PC-9 (cell line): ENCODE measurements at regions not wholly inside any gene's neighbourhood (a gene's known extent, or its start where the extent isn't known, plus 50 kb on each side); places are given as distances from the start of the nearest gene placed in this dataset.

Experiments
- BruUV-seq: library from RNA; stranded (reverse); fragments of 400-500 nt; replicated peaks from 2 replicates; lab custom pipeline; 2021; lab: Mats Ljungman, UMichigan
- CTCF ChIA-PET: fragments of 300-600 bp; sonication (Branson Sonifier 250); formaldehyde crosslinking; loops from one replicate; lab custom pipeline; 2022; ENCODE audit warnings: antibody characterized with exemption; lab: Charles Lee
- POLR2A ChIA-PET: fragments of 300-600 bp; sonication (Branson Sonifier 250); formaldehyde crosslinking; loops from one replicate; lab custom pipeline; 2022; ENCODE audit warnings: antibody characterized with exemption; ENCODE audit not compliant: unreplicated experiment; lab: Charles Lee
- DNase-seq, 2 experiments: peaks; one replicate each; pipeline versions ENCODE4 v3.0.0 to v3.0.0-alpha.2; 2015 to 2022; ENCODE audit warnings: mixed read lengths in 1 of 2
- H2AFZ ChIP-seq: fragments of 200-600 bp; sonication (generic); 2 replicates; pipeline ENCODE4 v1.8.1; 2017; ENCODE audit warnings: antibody characterized with exemption
- H3F3A ChIP-seq: fragments of 200-600 bp; sonication (generic); 2 replicates; pipeline ENCODE4 v1.8.1; 2017; ENCODE audit warnings: antibody characterized with exemption, mild to moderate bottlenecking, low read depth; ENCODE audit not compliant: insufficient read depth
- H3K27ac ChIP-seq: fragments of 200-600 bp; sonication (generic); 2 replicates; pipeline ENCODE4 v1.6.1; 2016; ENCODE audit warnings: mixed run types
- H3K27me3 ChIP-seq: fragments of 200-600 bp; sonication (generic); 2 replicates; pipeline ENCODE4 v1.6.1; 2016; ENCODE audit warnings: low read depth, mixed run types; ENCODE audit not compliant: insufficient read depth
- H3K36me3 ChIP-seq: fragments of 200-600 bp; sonication (generic); 2 replicates; pipeline ENCODE4 v1.6.1; 2016; ENCODE audit warnings: low read depth, mixed run types
- H3K4me1 ChIP-seq: fragments of 200-600 bp; sonication (generic); replicated peaks from 2 replicates; pipeline ENCODE4 v1.6.1; 2016; ENCODE audit warnings: mixed run types; ENCODE audit not compliant: insufficient read depth
- H3K4me2 ChIP-seq: fragments of 200-600 bp; sonication (generic); 2 replicates; pipeline ENCODE4 v1.6.1; 2017; ENCODE audit warnings: mixed run types
- H3K4me3 ChIP-seq: fragments of 200-600 bp; sonication (generic); 2 replicates; pipeline ENCODE4 v1.6.1; 2016; ENCODE audit warnings: mixed run types
- H3K79me2 ChIP-seq: fragments of 200-600 bp; sonication (generic); 2 replicates; pipeline ENCODE4 v1.6.1; 2017; ENCODE audit warnings: low read depth, mixed run types
- H3K9me2 ChIP-seq: fragments of 200-600 bp; sonication (generic); 2 replicates; pipeline ENCODE4 v1.8.1; 2017; ENCODE audit warnings: mild to moderate bottlenecking; ENCODE audit not compliant: insufficient read depth
- H3K9me3 ChIP-seq: fragments of 200-600 bp; sonication (generic); 2 replicates; pipeline ENCODE4 v1.8.1; 2016; ENCODE audit warnings: low read depth; ENCODE audit not compliant: insufficient read depth
- H4K20me1 ChIP-seq: fragments of 200-600 bp; sonication (generic); 2 replicates; pipeline ENCODE4 v1.8.1; 2017; ENCODE audit not compliant: insufficient read depth
- CTCF ChIP-seq: fragments of 200-600 bp; sonication (generic); conservative IDR thresholded peaks from 2 replicates; pipeline ENCODE4 v1.6.1; 2017; ENCODE audit warnings: mixed run types, antibody characterized with exemption, mild to moderate bottlenecking, moderate library complexity
- EZH2 ChIP-seq: fragments of 200-600 bp; sonication (generic); IDR thresholded peaks from 2 replicates; pipeline ENCODE4 v1.8.0; 2017; ENCODE audit warnings: antibody characterized with exemption, low read depth
- intact Hi-C: fragments of 100-400 bp; cut with micrococcal nuclease; formaldehyde crosslinking; loops from one replicate; pipeline ENCODE4 v1.10.0; 2022; ENCODE audit not compliant: unreplicated experiment

GRCh38 chr7:15801041-15801440 lies 114.6 kb upstream of the MEOX2 start:
- POLR2A ChIA-PET = no interaction called here

GRCh38 chr7:15798081-15798480 lies 111.6 kb upstream of the MEOX2 start:
- ChIA-PET POLR2A (interaction anchor here (0.6 kb wide), 1 partner anchor 1026 kb away, joined by 4 read pairs; no protein-coding TSS in a partner anchor), CTCF (no interaction called here)
- H3K4me2 ChIP-seq = no peak overlapping the region
- H2AFZ ChIP-seq = no peak overlapping the region; the same call in 1 of the 2 replicates
- intact Hi-C loops = no loop called here
- H3K4me3 ChIP-seq = no peak overlapping the region
- no peaks in the 10 kb centered on the region for H3K9me3 ChIP-seq
- no peak for DNase-seq
- TF ChIP-seq EZH2 (no peak), CTCF (no peak)
- H3K79me2 ChIP-seq = no peaks in the 10 kb centered on the region
- no TSS peak for BruUV-seq
- H3K36me3 ChIP-seq = no peaks in the 10 kb centered on the region
- no peaks in the 10 kb centered on the region for H4K20me1 ChIP-seq
- no peaks in the 10 kb centered on the region for H3K9me2 ChIP-seq
- H3K4me1 ChIP-seq = no peaks in the 10 kb centered on the region
- H3K27me3 ChIP-seq = no peaks in the 10 kb centered on the region
- no peaks in the 10 kb centered on the region for H3F3A ChIP-seq
- H3K27ac ChIP-seq = no peak overlapping the region

More at GRCh38 chr7:15801041-15801440, 114.6 kb upstream of the MEOX2 start:
- CTCF ChIA-PET = no interaction called here
- no peak overlapping the region for H3K27ac ChIP-seq
- no peaks in the 10 kb centered on the region for H4K20me1 ChIP-seq
- no peaks in the 10 kb centered on the region for H3K27me3 ChIP-seq
- H3K4me1 ChIP-seq = no peaks in the 10 kb centered on the region
- H3K4me3 ChIP-seq = no peak overlapping the region
- H3K9me3 ChIP-seq = no peaks in the 10 kb centered on the region
- DNase-seq = no peak
- no peaks in the 10 kb centered on the region for H3K9me2 ChIP-seq
- H3F3A ChIP-seq = no peaks in the 10 kb centered on the region
- H3K36me3 ChIP-seq = no peaks in the 10 kb centered on the region
- intact Hi-C loops = no loop called here
- BruUV-seq = no TSS peak
- H2AFZ ChIP-seq = no peak overlapping the region
- TF ChIP-seq CTCF (no peak), EZH2 (no peak)
- no peaks in the 10 kb centered on the region for H3K79me2 ChIP-seq
- no peak overlapping the region for H3K4me2 ChIP-seq

- Histone ChIP-seq H3K36me3 (no peaks in the 10 kb centered on the region), H3K4me3 (no peak overlapping the region), H3K4me2 (no peak overlapping the region), H3K9me2 (no peaks in the 10 kb centered on the region), H3K4me1 (no peaks in the 10 kb centered on the region), H4K20me1 (no peaks in the 10 kb centered on the region), H3F3A (no peaks in the 10 kb centered on the region), H2AFZ (no peak overlapping the region), H3K9me3 (no peaks in the 10 kb centered on the region), H3K79me2 (no peaks in the 10 kb centered on the region), H3K27me3 (no peaks in the 10 kb centered on the region), H3K27ac (no peak overlapping the region)
- DNase-seq = no peak
- no TSS peak for BruUV-seq
- intact Hi-C loops = no loop called here
- ChIA-PET POLR2A (no interaction called here), CTCF (no interaction called here)
- no peak for TF ChIP-seq EZH2
- TF ChIP-seq CTCF = no peak
Observed at GRCh38 chr7:15795393-15795792, 108.9 kb upstream of the MEOX2 start.
